HUES64 (cell line): ENCODE measurements at regions not wholly inside any gene's neighbourhood (a gene's known extent, or its start where the extent isn't known, plus 50 kb on each side); places are given as distances from the start of the nearest gene placed in this dataset.

Source experiments
- H3K27ac ChIP-seq: 2 replicates; pipeline ENCODE4 v1.7.0; 2013; ENCODE audit warnings: low read depth, low read length, inconsistent platforms
- H3K27me3 ChIP-seq: 2 replicates; pipeline ENCODE4 v1.6.1; 2013; ENCODE audit warnings: mild to moderate bottlenecking, low read length; ENCODE audit not compliant: insufficient read depth
- H3K36me3 ChIP-seq: 2 replicates; pipeline ENCODE4 v1.6.1; 2013; ENCODE audit warnings: mild to moderate bottlenecking, low read length; ENCODE audit not compliant: insufficient read depth
- H3K4me1 ChIP-seq: 2 replicates; pipeline ENCODE4 v1.6.1; 2013; ENCODE audit warnings: mild to moderate bottlenecking, low read length, moderate library complexity; ENCODE audit not compliant: insufficient read depth
- H3K4me3 ChIP-seq: 2 replicates; pipeline ENCODE4 v1.5.1; 2013; ENCODE audit warnings: mild to moderate bottlenecking, low read length, moderate library complexity
- H3K9ac ChIP-seq: 2 replicates; pipeline ENCODE4 v1.6.1; 2013; ENCODE audit warnings: mild to moderate bottlenecking, low read depth, low read length
- H3K9me3 ChIP-seq: 2 replicates; pipeline ENCODE4 v1.6.1; 2013; ENCODE audit warnings: low read depth, low read length; ENCODE audit not compliant: insufficient read depth
- WGBS: fragments of 150-250, 120-280 bp; methylation state at CpG from one replicate; pipeline ENCODE4 v1.1.7; 2013; ENCODE audit warnings: missing lambda C conversion rate; 5-methylcytosine and 5-hydroxymethylcytosine counted together

DNA sequence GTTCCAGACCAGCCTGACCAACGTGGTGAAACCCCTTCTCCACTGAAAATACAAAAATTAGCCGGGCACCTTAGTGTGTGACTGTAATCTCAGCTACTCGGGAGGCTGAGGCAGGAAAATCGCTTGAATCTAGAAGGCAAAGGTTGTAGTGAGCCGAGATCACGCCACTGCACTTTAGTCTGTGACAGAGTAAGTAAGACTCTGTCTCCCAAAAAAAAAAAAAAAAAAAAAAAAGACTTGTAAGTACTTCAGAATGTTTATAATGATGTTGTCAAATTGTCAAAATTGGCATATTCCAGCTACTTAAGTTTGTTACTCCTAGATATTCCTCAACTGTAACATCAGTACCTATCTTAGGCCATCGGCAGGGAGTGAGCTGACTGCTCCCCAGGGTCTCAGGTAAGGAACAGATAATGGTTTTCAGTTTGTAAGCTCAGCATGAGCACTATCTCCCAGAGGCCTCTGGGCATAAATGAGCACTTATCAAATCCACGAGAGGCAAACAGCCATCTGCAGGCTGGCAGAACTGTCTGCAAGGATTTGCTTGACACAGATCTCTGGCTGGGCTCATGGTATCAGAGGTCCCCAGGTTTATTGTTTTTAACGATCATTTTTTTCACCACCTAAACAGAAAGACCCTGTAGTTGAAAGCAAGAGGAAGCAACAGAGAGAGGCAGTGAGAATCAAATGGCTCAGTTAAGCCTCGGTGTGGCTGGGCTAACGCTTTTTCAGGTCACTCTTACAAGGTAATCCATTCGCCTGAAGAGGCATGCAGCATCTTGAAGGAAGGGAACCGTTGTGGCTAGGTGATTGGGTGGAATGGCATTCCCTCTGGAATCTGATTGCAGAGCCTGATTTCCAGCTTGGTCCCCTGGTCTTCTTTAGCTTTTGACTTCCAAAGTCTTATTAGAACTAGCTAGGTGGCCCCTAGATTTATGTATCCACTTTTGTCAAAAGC lies 115.9 kb downstream of the LY86 start:
- no peak overlapping the region for H3K4me3 ChIP-seq
- no peak overlapping the region for H3K27ac ChIP-seq
- no peaks in the 10 kb centered on the region for H3K27me3 ChIP-seq
- 81% methylated on average over 13 of the region's 13 CpGs for WGBS
- H3K36me3 ChIP-seq = no peaks in the 10 kb centered on the region
- 0 out of 2 replicates have a peak, but pooled peaks cover 5% of the 10 kb centered on the region for H3K4me1 ChIP-seq
- no peak overlapping the region for H3K9ac ChIP-seq
- no peaks in the 10 kb centered on the region for H3K9me3 ChIP-seq

DNA sequence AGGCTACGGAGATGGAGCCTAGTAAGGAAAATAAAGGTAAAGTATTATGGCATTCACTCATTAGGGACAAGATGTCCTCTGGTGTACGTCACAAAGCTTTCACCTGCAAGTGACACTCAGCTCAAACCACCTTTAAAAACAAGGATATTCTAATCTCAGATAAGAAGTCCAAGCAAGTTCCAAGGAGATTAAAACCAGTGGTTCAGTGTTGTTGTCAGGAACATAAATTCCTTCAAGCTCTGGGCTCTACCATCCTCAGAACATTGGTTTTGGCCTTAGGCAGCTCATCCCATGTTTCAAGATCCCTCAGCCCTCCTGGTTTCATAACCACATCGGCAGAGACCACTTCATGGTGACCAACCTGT lies 116.5 kb downstream of the LY86 start:
- Histone ChIP-seq H3K4me3 (no peak overlapping the region), H3K27me3 (no peaks in the 10 kb centered on the region), H3K4me1 (0 out of 2 replicates have a peak, but pooled peaks cover 3% of the 10 kb centered on the region), H3K9me3 (no peaks in the 10 kb centered on the region), H3K27ac (no peak overlapping the region), H3K9ac (no peak overlapping the region), H3K36me3 (no peaks in the 10 kb centered on the region)
- 93% methylated on average over 3 of the region's 3 CpGs for WGBS

DNA sequence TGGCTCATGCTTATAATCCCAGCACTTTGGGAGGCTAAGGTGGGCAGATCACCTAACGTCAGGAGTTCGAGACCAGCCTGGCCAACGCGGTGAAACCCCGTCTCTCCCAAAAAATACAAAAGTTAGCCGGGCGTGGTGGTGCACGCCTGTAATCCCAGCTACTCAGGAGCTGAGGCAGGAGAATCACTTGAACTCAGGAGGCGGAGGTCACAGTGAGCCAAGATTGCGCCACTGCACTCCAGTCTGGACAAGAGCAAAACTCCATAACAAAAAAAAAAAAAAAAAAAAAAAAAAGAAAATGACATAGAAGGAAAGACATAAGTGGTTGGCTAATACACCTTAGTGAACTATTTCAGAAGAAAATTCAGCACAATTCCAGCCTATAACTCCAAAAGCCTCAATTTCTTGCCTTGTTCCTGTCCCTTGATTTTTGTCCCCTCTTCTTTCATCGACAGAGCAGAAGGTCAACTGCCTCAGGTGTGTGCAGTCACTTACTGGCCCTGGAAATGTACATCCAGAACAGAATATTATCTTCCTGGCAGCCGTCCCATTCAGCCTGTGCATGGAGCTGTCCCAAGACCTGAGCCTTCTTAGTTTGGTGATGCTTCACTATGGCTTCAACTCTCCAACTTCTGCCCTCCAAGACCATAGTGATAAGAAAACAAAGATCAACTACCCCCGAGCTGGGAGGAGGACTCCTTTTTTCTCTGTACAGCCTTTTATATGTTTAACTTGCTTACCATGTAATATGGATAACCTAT lies 117.6 kb downstream of the LY86 start:
- Histone ChIP-seq H3K9me3 (no peaks in the 10 kb centered on the region), H3K9ac (no peak overlapping the region), H3K4me3 (no peak overlapping the region), H3K27ac (no peak overlapping the region), H3K36me3 (no peaks in the 10 kb centered on the region), H3K27me3 (no peaks in the 10 kb centered on the region), H3K4me1 (no peaks in the 10 kb centered on the region)
- WGBS = 95% methylated on average over 12 of the region's 13 CpGs

DNA sequence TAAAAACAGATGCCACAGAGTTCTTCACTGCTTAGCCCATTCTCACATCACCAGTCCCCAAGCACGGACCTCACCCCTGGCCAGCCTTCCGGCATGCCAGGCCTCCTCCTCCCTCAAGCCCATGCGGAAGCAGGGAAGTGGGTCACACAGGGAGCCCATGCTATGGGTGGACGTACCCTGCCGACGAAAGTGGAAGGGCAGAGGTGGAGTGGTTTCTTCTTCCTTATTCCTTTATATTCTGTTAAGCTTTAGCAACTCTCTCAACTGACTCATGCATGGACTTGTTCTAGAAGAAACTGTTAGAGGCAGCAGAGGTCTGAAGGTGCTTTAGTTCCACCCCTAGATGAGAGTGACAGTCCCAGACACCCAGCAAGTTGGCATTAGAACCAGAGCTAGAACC lies 118.6 kb downstream of the LY86 start:
- Histone ChIP-seq H3K4me3 (no peak overlapping the region), H3K9ac (no peak overlapping the region), H3K27me3 (no peaks in the 10 kb centered on the region), H3K36me3 (no peaks in the 10 kb centered on the region), H3K4me1 (no peaks in the 10 kb centered on the region), H3K27ac (no peak overlapping the region), H3K9me3 (no peaks in the 10 kb centered on the region)
- WGBS = 82% methylated on average over 5 of the region's 6 CpGs

DNA sequence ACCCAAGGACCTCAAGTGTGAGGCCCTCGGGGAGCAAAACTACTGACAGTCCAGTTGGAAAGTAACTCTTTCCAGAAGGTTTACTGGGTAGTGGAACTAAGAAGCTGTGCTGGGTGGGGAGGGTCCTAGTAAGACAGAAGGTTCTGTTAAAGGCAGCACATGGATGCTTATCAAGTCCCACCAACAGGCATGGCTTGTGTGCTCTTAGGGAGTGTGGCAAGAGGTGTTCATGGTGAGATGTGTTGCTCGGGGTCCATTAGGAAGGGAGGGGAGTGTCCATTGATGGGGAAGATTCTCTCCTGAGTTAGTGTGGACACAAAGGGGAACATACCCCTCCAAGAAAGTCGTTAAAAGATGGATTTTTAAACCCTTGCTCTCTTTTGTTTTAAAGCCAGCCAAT lies 120.6 kb downstream of the LY86 start:
- no peak overlapping the region for H3K4me3 ChIP-seq
- H3K27ac ChIP-seq = no peak overlapping the region
- no peaks in the 10 kb centered on the region for H3K4me1 ChIP-seq
- no peak overlapping the region for H3K9ac ChIP-seq
- H3K9me3 ChIP-seq = no peaks in the 10 kb centered on the region
- 89% methylated on average over 3 of the region's 3 CpGs for WGBS
- H3K36me3 ChIP-seq = no peaks in the 10 kb centered on the region
- no peaks in the 10 kb centered on the region for H3K27me3 ChIP-seq

DNA sequence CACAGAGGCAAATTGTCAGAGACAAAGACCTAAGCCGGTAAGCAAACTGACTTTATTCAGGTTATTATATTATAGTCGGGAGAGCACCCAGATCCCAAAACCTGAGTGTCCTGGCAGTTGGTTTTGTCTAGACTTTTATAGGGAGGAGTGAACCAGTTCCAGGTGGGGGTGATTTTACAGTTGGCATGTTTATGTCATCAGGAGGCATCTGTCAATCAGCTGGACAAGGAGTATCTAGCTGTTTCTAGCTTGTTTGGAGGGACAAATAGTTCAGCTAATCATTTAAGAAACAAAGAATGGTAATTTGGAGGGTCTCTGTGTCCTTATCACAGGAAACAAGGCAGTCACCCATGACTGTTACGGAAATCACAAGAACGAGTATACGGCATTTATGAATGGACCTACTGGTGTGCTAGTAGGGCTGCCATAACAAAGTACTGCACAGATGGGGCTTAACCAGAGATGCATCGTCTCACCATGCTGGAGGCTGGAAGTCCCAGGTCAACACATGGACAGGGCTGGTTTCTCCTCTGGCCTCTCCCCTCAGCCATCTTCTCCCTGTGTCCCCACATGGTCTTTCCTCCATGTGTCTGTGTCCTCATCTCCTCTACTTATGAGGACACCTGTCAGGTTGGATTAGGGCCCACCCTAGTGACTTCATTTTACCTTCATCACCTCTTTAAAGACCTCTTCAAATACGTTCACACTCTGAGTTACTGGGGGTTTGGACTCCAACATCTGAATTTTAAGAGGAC lies 122.7 kb downstream of the LY86 start:
- WGBS = 81% methylated on average over 7 of the region's 7 CpGs
- no peaks in the 10 kb centered on the region for H3K36me3 ChIP-seq
- H3K4me3 ChIP-seq = no peak overlapping the region
- H3K4me1 ChIP-seq = peaks cover 7% of the 10 kb centered on the region
- H3K9me3 ChIP-seq = no peaks in the 10 kb centered on the region
- H3K9ac ChIP-seq = no peak overlapping the region
- H3K27me3 ChIP-seq = no peaks in the 10 kb centered on the region
- H3K27ac ChIP-seq = no peak overlapping the region

DNA sequence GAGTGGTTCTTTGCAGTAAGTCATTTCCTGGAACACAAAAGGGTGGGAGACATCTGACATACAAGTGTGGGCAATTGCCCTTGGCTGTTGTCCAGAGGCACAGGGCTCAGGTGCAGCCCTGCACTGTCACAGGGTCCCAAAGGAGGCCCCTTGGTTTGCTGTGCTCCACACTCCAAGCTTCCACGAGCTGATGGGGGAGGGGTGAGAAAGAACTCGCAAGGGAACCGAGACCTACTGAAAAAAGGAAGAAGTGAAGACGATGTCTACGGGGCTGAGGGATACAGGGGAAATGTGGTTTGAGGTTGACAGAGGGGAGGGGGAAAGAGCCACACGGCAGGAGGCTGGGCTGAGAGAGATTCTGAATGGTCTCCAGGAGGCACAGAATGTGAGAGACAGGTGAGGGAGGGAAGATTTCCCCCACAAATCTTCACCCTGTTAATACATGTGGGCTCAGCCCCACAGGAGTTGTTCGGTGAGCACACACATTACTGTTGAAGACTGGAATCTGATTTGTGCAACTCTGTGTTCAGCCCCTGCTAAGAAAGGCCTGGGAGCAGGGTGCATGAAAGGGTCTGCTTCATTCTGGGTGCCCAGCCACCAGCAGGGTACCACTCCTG lies 123.4 kb downstream of the LY86 start:
- Histone ChIP-seq H3K4me3 (no peak overlapping the region), H3K27me3 (no peaks in the 10 kb centered on the region), H3K4me1 (peaks cover 7% of the 10 kb centered on the region), H3K36me3 (no peaks in the 10 kb centered on the region), H3K27ac (no peak overlapping the region), H3K9me3 (no peaks in the 10 kb centered on the region), H3K9ac (no peak overlapping the region)
- 62% methylated on average over 7 of the region's 7 CpGs for WGBS

DNA sequence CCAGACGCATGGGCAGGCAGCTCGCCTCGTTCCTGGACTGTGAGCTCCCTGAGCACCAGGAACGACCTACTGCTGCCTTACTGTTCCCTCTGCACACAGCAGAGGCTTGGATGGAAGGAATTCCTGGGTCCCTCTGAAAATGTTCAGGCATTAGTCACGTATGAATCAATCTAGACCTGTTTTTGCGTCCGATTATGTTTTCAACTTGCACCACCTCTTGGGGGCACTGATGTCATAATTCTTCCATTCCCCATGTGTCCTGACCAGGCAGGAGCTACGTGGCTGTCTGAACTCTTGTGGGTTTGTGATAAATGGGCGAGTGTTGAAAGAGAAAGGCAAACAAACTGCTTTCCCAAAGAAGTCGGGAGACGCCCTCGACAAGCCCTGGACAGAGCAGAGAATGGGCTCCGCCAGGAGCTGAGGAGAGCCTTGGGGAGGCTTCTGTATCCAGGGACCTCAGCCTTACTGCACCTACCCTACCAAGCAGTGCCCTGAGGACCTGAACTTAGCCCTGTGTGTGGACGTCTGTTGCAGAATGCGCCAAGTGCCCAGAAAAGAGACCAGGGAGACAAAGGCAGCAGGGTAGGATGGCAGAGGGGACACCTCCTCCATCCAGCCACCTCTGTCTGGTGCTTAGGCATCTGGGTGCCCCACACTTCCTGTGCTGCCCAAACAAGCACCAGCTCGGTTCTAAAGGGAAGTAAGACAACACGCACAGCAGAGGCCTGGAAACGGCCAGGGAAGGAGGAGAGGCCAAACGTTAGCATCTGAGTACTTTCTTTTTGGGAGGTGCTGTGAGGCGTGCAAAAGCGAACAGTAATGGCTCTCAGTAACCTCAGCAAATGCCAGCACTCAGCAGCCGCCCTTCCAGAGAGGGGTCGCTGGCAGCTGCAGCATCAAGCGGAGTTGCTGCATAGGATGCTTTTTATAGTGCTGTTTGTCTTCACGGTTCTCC lies 124.2 kb downstream of the LY86 start:
- H3K4me3 ChIP-seq = no peak overlapping the region
- H3K27me3 ChIP-seq = no peaks in the 10 kb centered on the region
- peaks cover 7% of the 10 kb centered on the region for H3K4me1 ChIP-seq
- 83% methylated on average over 25 of the region's 25 CpGs for WGBS
- H3K9ac ChIP-seq = no peak overlapping the region
- no peaks in the 10 kb centered on the region for H3K36me3 ChIP-seq
- H3K9me3 ChIP-seq = no peaks in the 10 kb centered on the region
- H3K27ac ChIP-seq = no peak overlapping the region

DNA sequence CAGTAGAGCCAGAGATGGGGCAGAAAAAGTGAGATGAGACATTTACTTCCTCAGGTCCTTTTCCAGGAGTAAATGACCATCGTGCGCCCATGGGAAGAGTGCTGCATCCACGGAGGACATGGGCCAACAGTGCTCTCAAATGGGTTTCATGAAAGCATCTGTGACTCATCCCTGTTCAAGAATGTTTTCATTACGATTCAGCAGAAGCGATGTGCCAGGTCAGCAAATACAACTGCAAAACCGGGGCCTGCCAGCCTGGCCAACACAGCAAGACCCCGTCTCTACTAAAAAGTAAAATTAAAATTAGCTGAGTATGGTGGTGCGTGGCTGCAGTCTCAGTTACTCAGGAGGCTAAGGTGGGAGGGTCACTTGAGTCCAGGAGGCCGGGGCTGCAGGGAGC lies 125.1 kb downstream of the LY86 start:
- no peak overlapping the region for H3K27ac ChIP-seq
- no peaks in the 10 kb centered on the region for H3K36me3 ChIP-seq
- H3K9me3 ChIP-seq = no peaks in the 10 kb centered on the region
- no peaks in the 10 kb centered on the region for H3K27me3 ChIP-seq
- H3K9ac ChIP-seq = no peak overlapping the region
- H3K4me3 ChIP-seq = no peak overlapping the region
- H3K4me1 ChIP-seq = peaks cover 7% of the 10 kb centered on the region
- WGBS = 93% methylated on average over 9 of the region's 9 CpGs
